Mammary epithelial cell (primary cell): ENCODE measurements at regions not wholly inside any gene's neighbourhood (a gene's known extent, or its start where the extent isn't known, plus 50 kb on each side); places are given as distances from the start of the nearest gene placed in this dataset.

Experiments
- CTCF ChIP-seq, 2 donors: IDR thresholded peaks in 1 of 2; conservative IDR thresholded peaks in 1 of 2; 2 replicates each; pipeline ENCODE4 v1.5.1; 2011 to 2012; ENCODE audit warnings: inconsistent platforms in 2 of 2, low read length in 2 of 2, mild to moderate bottlenecking in 2 of 2, control low read depth in 1 of 2, low read depth in 1 of 2; ENCODE audit not compliant: insufficient read depth in 1 of 2; ENCODE audit errors: extremely low read depth in 1 of 2
- EZH2 ChIP-seq: IDR thresholded peaks from 2 replicates; pipeline ENCODE4 v1.6.1; 2012; ENCODE audit warnings: low read length, inconsistent platforms, borderline replicate concordance

DNA sequence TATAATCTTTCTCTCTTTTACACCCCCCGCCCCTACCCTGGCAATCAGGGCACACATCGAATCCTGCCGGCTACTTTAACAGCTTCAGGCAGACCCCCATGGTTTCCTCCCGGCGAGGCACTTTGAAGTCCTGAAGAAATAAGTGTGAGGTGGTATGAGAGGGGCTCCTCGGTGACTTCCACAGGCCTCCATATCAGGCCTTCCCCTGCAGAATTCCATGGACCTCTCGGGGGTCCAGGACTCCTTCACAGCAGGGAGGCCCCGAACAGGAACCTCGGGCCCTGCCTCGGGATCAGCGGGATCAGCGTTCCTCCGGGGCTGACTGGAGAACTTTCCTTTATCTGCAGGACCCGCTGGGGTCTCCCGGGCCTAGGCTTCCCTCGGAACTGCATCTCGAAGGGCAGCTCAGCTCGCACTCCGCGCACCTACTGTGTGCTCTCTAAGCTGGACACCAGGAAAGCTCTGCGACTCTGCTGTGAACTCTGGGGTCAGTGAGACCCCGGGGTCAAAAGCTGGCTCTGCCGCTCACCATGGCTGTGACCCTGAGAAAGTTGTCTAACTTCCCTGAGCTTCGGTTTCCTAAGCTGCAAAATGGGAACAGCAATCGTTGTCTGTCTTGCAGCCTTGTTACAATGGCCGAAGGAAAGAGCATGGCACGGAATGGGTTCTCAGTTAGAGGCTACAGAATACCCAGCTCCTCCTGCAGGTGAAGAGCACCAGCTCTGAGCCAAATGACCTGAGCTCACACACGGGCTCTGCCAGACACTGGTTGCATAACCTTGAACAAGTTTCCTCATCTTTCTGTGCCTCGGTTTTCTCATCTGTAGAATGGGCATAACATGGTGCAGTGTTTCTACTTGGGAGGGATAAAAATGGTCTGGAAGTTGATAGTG lies 97.4 kb upstream of the ID2 start:
- TF ChIP-seq EZH2 = no peak
- TF ChIP-seq CTCF (conservative IDR thresholded peaks at IDR 0.05 in 1 of 2, IDR thresholded peaks at IDR 0.05 in 1 of 2; ENCODE audit: extremely low read depth in 1 of 2, insufficient read depth in 1 of 2, low read depth in 1 of 2, low read length in 2 of 2) = no peak
